HCT116 (cell line): ENCODE measurements at regions not wholly inside any gene's neighbourhood (a gene's known extent, or its start where the extent isn't known, plus 50 kb on each side); places are given as distances from the start of the nearest gene placed in this dataset.

Experiments
- ATAC-seq: fragments of 200-7000 bp; cut with Tn5 transposase; 2 replicates; pipeline ENCODE4 v1.9.1; 2020; ENCODE audit warnings: mild to moderate bottlenecking, moderate library complexity
- BruUV-seq: library from RNA; stranded (reverse); fragments of 400-500 nt; replicated peaks from 2 replicates; lab custom pipeline; 2021; lab: Mats Ljungman, UMichigan
- CTCF ChIA-PET: fragments of 300-600 bp; sonication (Branson Sonifier 250); formaldehyde crosslinking; loops from one replicate; lab custom pipeline; 2021; ENCODE audit warnings: antibody characterized with exemption; lab: Charles Lee
- POLR2A ChIA-PET: fragments of 300-600, 350-600 bp; sonication (Branson Sonifier 250); formaldehyde crosslinking; loops from one replicate; lab custom pipeline; 2021; ENCODE audit warnings: antibody characterized with exemption; lab: Charles Lee
- RAD21 ChIA-PET, 2 experiments: fragments of 300-600 bp; sonication (Branson Sonifier 250); formaldehyde crosslinking; loops; one replicate each; lab custom pipeline; 2023; ENCODE audit warnings: low total read pairs in 2 of 2; ENCODE audit not compliant: uncharacterized antibody in 2 of 2, unreplicated experiment in 2 of 2, low non-redundant PET in 1 of 2; lab: Charles Lee
- DNase-seq: peaks from one replicate; pipeline ENCODE4 v3.0.0-alpha.2; 2010; ENCODE audit warnings: low read depth, low spot score
- H2AFZ ChIP-seq: fragments of 200-600 bp; shearing (Covaris generic), sonication (generic); 2 replicates; pipeline ENCODE4 v1.6.1; 2017; ENCODE audit warnings: low read depth, mixed run types, mixed read lengths, antibody characterized with exemption, low read length; ENCODE audit not compliant: poor library complexity, severe bottlenecking
- H3K27ac ChIP-seq: 2 replicates; pipeline ENCODE4 v1.5.1; 2012; ENCODE audit warnings: low read depth, low read length
- H3K27me3 ChIP-seq: fragments of 200-600 bp; sonication (generic); 2 replicates; pipeline ENCODE4 v1.6.1; 2016; ENCODE audit warnings: mixed run types, low read length, mixed read lengths; ENCODE audit not compliant: insufficient read depth
- H3K36me3 ChIP-seq, 2 experiments: fragments of 200-500 bp in 1 of 2; fragments of 200-600 bp in 1 of 2; sonication (Bioruptor generic) in 1 of 2; sonication (generic) in 1 of 2; 2 replicates each; pipeline versions ENCODE4 v1.5.1 to v1.6.1; 2014 to 2016; ENCODE audit warnings: low read length in 2 of 2, inconsistent platforms in 1 of 2, mixed read lengths in 1 of 2, mixed run types in 1 of 2; ENCODE audit not compliant: insufficient read depth in 2 of 2, control insufficient read depth in 1 of 2
- H3K4me1 ChIP-seq, 2 experiments: fragments of 200-600 bp in 1 of 2; sonication (generic) in 1 of 2; 2 replicates each; pipeline versions ENCODE4 v1.5.1 to v1.6.1; 2012 to 2017; ENCODE audit warnings: low read length in 2 of 2, inconsistent platforms in 1 of 2, mild to moderate bottlenecking in 1 of 2, mixed read lengths in 1 of 2, mixed run types in 1 of 2, moderate library complexity in 1 of 2; ENCODE audit not compliant: insufficient read depth in 2 of 2, control insufficient read depth in 1 of 2
- H3K4me2 ChIP-seq: fragments of 200-600 bp; sonication (generic); 2 replicates; pipeline ENCODE4 v1.6.1; 2017; ENCODE audit warnings: mixed run types, low read length, mixed read lengths
- H3K4me3 ChIP-seq, 2 experiments: fragments of 200-600 bp in 1 of 2; sonication (generic) in 1 of 2; replicated peaks in 1 of 2; 2 replicates each; pipeline ENCODE4 v1.5.1; 2011 to 2016; ENCODE audit warnings: low read length in 2 of 2, control low read depth in 1 of 2, low read depth in 1 of 2, mild to moderate bottlenecking in 1 of 2, mixed read lengths in 1 of 2, mixed run types in 1 of 2
- H3K79me2 ChIP-seq: fragments of 200-600 bp; sonication (generic); 2 replicates; pipeline ENCODE4 v1.6.1; 2017; ENCODE audit warnings: mild to moderate bottlenecking, mixed run types, low read length, moderate library complexity, mixed read lengths; ENCODE audit not compliant: insufficient read depth
- H3K9ac ChIP-seq: fragments of 200-600 bp; sonication (generic); 2 replicates; pipeline ENCODE4 v1.6.1; 2016; ENCODE audit warnings: low read length, mixed read lengths
- H3K9me2 ChIP-seq: fragments of 200-600 bp; sonication (generic), shearing (Covaris generic); 2 replicates; pipeline ENCODE4 v1.6.1; 2017; ENCODE audit warnings: mixed run types, mild to moderate bottlenecking, moderate library complexity; ENCODE audit not compliant: insufficient read depth
- H3K9me3 ChIP-seq, 2 experiments: fragments of 200-500 bp in 1 of 2; fragments of 200-600 bp in 1 of 2; sonication (Bioruptor generic) in 1 of 2; sonication (generic) in 1 of 2; 2 replicates each; pipeline ENCODE4 v1.6.1; 2014 to 2017; ENCODE audit warnings: low read length in 2 of 2, mixed read lengths in 2 of 2, inconsistent platforms in 1 of 2, low read depth in 1 of 2, mild to moderate bottlenecking in 1 of 2, mixed run types in 1 of 2, moderate library complexity in 1 of 2; ENCODE audit not compliant: control insufficient read depth in 1 of 2, insufficient read depth in 1 of 2
- H4K20me1 ChIP-seq: fragments of 200-600 bp; sonication (generic), shearing (Covaris generic); 2 replicates; pipeline ENCODE4 v1.6.1; 2017; ENCODE audit warnings: mixed run types, mild to moderate bottlenecking, moderate library complexity; ENCODE audit not compliant: insufficient read depth
- ATF3 ChIP-seq: IDR thresholded peaks from 2 replicates; pipeline ENCODE4 v1.6.1; 2012
- ELF1 ChIP-seq: IDR thresholded peaks from 2 replicates; pipeline ENCODE4 v1.6.1; 2012; ENCODE audit warnings: low read depth, borderline replicate concordance
- EZH2phosphoT487 ChIP-seq: fragments of 200-600 bp; IDR thresholded peaks from 2 replicates; pipeline ENCODE4 v1.6.1; 2018; ENCODE audit warnings: antibody characterized with exemption, borderline replicate concordance
- JUND ChIP-seq: IDR thresholded peaks from 2 replicates; pipeline ENCODE4 v1.6.1; 2012
- MAX ChIP-seq: IDR thresholded peaks from 2 replicates; pipeline ENCODE4 v1.6.1; 2012
- POLR2A ChIP-seq: IDR thresholded peaks from 2 replicates; pipeline ENCODE4 v1.7.0; 2011; ENCODE audit warnings: borderline replicate concordance; ENCODE audit not compliant: insufficient read depth, insufficient read length; ENCODE audit errors: extremely low read depth
- POLR2AphosphoS5 ChIP-seq: IDR thresholded peaks from 2 replicates; pipeline ENCODE4 v1.6.1; 2011; ENCODE audit warnings: mild to moderate bottlenecking, low read depth, low read length, moderate library complexity
- REST ChIP-seq: IDR thresholded peaks from 2 replicates; pipeline ENCODE4 v1.6.1; 2012; ENCODE audit warnings: low read depth
- SIN3A ChIP-seq: IDR thresholded peaks from 2 replicates; pipeline ENCODE4 v1.6.1; 2012; ENCODE audit warnings: low read depth
- SP1 ChIP-seq: IDR thresholded peaks from 2 replicates; pipeline ENCODE4 v1.6.1; 2012; ENCODE audit warnings: low read depth
- YY1 ChIP-seq: IDR thresholded peaks from 2 replicates; pipeline ENCODE4 v1.6.1; 2011; ENCODE audit warnings: low read length, low read depth, moderate library complexity, mild to moderate bottlenecking; ENCODE audit not compliant: insufficient replicate concordance; ENCODE audit errors: extremely low read depth
- ZBTB33 ChIP-seq: IDR thresholded peaks from 2 replicates; pipeline ENCODE4 v1.6.1; 2011; ENCODE audit warnings: mild to moderate bottlenecking, low read length, moderate library complexity; ENCODE audit not compliant: insufficient replicate concordance; ENCODE audit errors: extremely low read depth
- intact Hi-C: fragments of 100-400 bp; cut with micrococcal nuclease; formaldehyde crosslinking; loops from 2 replicates; pipeline ENCODE4 v1.10.0; 2022

DNA sequence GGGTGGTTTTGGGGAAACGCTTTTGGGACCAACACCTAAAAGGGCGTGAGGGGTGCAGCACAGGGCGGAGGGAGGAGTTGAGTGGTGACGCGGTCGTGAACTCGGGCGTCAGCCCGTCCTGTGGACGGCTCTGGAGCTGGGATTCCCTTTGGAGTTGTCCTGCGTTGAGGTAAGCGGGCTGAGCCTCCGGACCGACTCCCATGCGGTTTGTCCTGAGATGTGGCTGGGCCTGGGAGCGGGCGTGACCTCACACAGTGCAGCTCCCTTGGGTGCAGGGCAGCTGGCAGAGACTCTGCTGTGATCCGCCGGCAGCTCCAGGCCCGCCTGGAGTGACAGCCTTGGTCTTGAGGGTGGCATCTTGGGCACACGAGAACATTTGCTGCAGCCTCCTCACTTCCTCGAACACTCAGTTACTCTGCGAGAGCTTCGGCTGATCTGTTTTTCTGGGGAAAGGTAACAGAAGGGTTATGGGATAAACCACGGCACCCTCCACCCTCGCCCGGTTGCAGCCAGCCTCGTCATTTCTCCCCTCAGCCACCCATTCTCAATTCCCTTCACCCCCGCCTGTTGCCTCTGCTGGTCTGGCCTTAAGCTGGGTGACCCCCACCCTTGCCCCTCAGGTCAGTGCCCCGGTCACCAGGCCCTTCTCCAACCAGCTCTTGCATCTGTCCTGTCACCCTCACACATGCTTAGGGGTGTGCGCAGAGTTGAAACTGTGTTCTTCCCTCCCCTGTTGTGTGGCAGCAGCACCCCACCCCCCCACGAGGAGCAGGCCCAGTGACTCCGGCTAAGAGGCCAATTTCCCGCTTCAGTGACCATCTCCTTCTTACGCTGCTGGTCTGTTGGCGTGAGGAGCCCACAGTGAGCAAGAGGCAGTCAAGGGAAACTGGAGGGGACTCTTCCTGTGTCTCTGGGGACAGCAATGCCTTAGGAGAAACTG lies 94.2 kb upstream of the COL5A1 start:
- BruUV-seq: no TSS peak

More for the DNA sequence above, 94.2 kb upstream of the COL5A1 start:
- DNase-seq (no peak), ATAC-seq (no peak)
- Histone ChIP-seq H3K9ac (no peak overlapping the region), H3K27ac (no peak overlapping the region), H3K4me3 (no peak overlapping the region), H4K20me1 (no peaks in the 10 kb centered on the region), H3K9me3 (no peaks in the 10 kb centered on the region), H3K9me2 (no peaks in the 10 kb centered on the region), H3K79me2 (no peaks in the 10 kb centered on the region), H2AFZ (no peak overlapping the region), H3K36me3 (no peaks in the 10 kb centered on the region), H3K27me3 (peaks cover 20% of the 10 kb centered on the region; the same call in 1 of the 2 replicates), H3K4me2 (no peak overlapping the region), H3K4me1 (peaks cover 16 to 23% of the 10 kb centered on the region in 2 experiments)
- ChIA-PET RAD21 (no interaction called here), CTCF (no interaction called here), POLR2A (no interaction called here)
- TF ChIP-seq SIN3A: no peak
- no peak for TF ChIP-seq ATF3
- TF ChIP-seq JUND: no peak
- TF ChIP-seq EZH2phosphoT487: no peak
- no peak for TF ChIP-seq REST
- TF ChIP-seq YY1: no peak
- TF ChIP-seq ZBTB33: no peak
- TF ChIP-seq ELF1: no peak
- no peak for TF ChIP-seq POLR2A
- TF ChIP-seq MAX: no peak
- TF ChIP-seq POLR2AphosphoS5: no peak
- no peak for TF ChIP-seq SP1
- intact Hi-C loops: no loop called here
